ENCODE measurements at regions not wholly inside any gene's neighbourhood (a gene's known extent, or its start where the extent isn't known, plus 50 kb on each side); places are given as distances from the start of the nearest gene placed in this dataset.
"Not testable (repeated sequence)": the region's sequence is repeated elsewhere in the genome, so short reads cannot be mapped to it uniquely, and the experiment has no call there.

- Histone ChIP-seq H3K4me1 (no peaks in the 10 kb centered on the region), H3K27me3 (ENCODE audit: low read depth) (no peaks in the 10 kb centered on the region; the same call in 1 of the 2 replicates), H3K36me3 (replicated peaks) (no peaks in the 10 kb centered on the region), H3K9me3 (no peaks in the 10 kb centered on the region), H3K4me3 (no peak overlapping the region)
- no peak for DNase-seq (ENCODE audit: low spot score in 2 of 2)
- in situ Hi-C loops (cut with MboI; ENCODE audit: low sequenced_read_pairs): no loop called here
Measured at GRCh38 chr6:43934803-43935602, 165.0 kb downstream of the VEGFA start.

- H3K27me3 ChIP-seq (ENCODE audit: low read depth): no peaks in the 10 kb centered on the region; the same call in 1 of the 2 replicates
- in situ Hi-C loops (cut with MboI; ENCODE audit: low sequenced_read_pairs): no loop called here
- H3K36me3 ChIP-seq (replicated peaks): no peaks in the 10 kb centered on the region
- no peak for DNase-seq (ENCODE audit: low spot score in 2 of 2)
- no peaks in the 10 kb centered on the region for H3K9me3 ChIP-seq
- no peaks in the 10 kb centered on the region for H3K4me1 ChIP-seq
- H3K4me3 ChIP-seq: no peak overlapping the region
Measured at GRCh38 chr6:43934183-43934802, 164.3 kb downstream of the VEGFA start.

- H3K27me3 ChIP-seq (ENCODE audit: low read depth): no peaks in the 10 kb centered on the region; the same call in 1 of the 2 replicates
- in situ Hi-C loops (cut with MboI; ENCODE audit: low sequenced_read_pairs): no loop called here
- DNase-seq (ENCODE audit: low spot score in 2 of 2): no peak
- H3K4me1 ChIP-seq: peaks cover 1% of the 10 kb centered on the region
- H3K36me3 ChIP-seq (replicated peaks): no peaks in the 10 kb centered on the region
- H3K9me3 ChIP-seq: no peaks in the 10 kb centered on the region
- no peak overlapping the region for H3K4me3 ChIP-seq
Measured at GRCh38 chr6:43933148-43933885, 163.3 kb downstream of the VEGFA start.

GRCh38 chr6:43932259-43933147 lies 162.5 kb downstream of the VEGFA start:
- Histone ChIP-seq H3K4me1 (peaks cover 9% of the 10 kb centered on the region), H3K27me3 (ENCODE audit: low read depth) (no peaks in the 10 kb centered on the region; the same call in 1 of the 2 replicates), H3K4me3 (no peak overlapping the region), H3K9me3 (no peaks in the 10 kb centered on the region), H3K36me3 (replicated peaks) (no peaks in the 10 kb centered on the region)
- in situ Hi-C loops (cut with MboI; ENCODE audit: low sequenced_read_pairs): no loop called here
- no peak for DNase-seq (ENCODE audit: low spot score in 2 of 2)

- peaks cover 19% of the 10 kb centered on the region for H3K4me1 ChIP-seq
Measured at GRCh38 chr6:43931201-43931600, 161.2 kb downstream of the VEGFA start.

GRCh38 chr6:43930440-43931154 lies 160.6 kb downstream of the VEGFA start:
- Histone ChIP-seq H3K36me3 (replicated peaks) (no peaks in the 10 kb centered on the region), H3K4me3 (no peak overlapping the region), H3K27me3 (ENCODE audit: low read depth) (no peaks in the 10 kb centered on the region; the same call in 1 of the 2 replicates), H3K9me3 (no peaks in the 10 kb centered on the region), H3K4me1 (peaks cover 22% of the 10 kb centered on the region)
- in situ Hi-C loops (cut with MboI; ENCODE audit: low sequenced_read_pairs): no loop called here
- DNase-seq (ENCODE audit: low spot score in 2 of 2): no peak

More at GRCh38 chr6:43931201-43931600, 161.2 kb downstream of the VEGFA start:
- no peak for DNase-seq (ENCODE audit: low spot score in 2 of 2)
- H3K36me3 ChIP-seq (replicated peaks): no peaks in the 10 kb centered on the region
- no peaks in the 10 kb centered on the region for H3K9me3 ChIP-seq
- H3K27me3 ChIP-seq (ENCODE audit: low read depth): no peaks in the 10 kb centered on the region; the same call in 1 of the 2 replicates
- in situ Hi-C loops (cut with MboI; ENCODE audit: low sequenced_read_pairs): no loop called here
- H3K4me3 ChIP-seq: no peak overlapping the region

GRCh38 chr6:43929511-43929910 lies 159.5 kb downstream of the VEGFA start:
- Histone ChIP-seq H3K36me3 (replicated peaks) (no peaks in the 10 kb centered on the region), H3K9me3 (no peaks in the 10 kb centered on the region), H3K4me1 (peaks cover 22% of the 10 kb centered on the region), H3K4me3 (no peak overlapping the region), H3K27me3 (ENCODE audit: low read depth) (no peaks in the 10 kb centered on the region)
- no peak for DNase-seq (ENCODE audit: low spot score in 2 of 2)
- in situ Hi-C loops (cut with MboI; ENCODE audit: low sequenced_read_pairs): no loop called here

- Histone ChIP-seq H3K9me3 (no peaks in the 10 kb centered on the region), H3K4me1 (peaks cover 22% of the 10 kb centered on the region), H3K4me3 (no peak overlapping the region), H3K36me3 (replicated peaks) (no peaks in the 10 kb centered on the region), H3K27me3 (ENCODE audit: low read depth) (no peaks in the 10 kb centered on the region)
- in situ Hi-C loops (cut with MboI; ENCODE audit: low sequenced_read_pairs): no loop called here
- peak; percentile 44 to 79 for DNase-seq (ENCODE audit: low spot score in 2 of 2)
Measured at GRCh38 chr6:43927532-43928210, 157.7 kb downstream of the VEGFA start.

- H3K27me3 ChIP-seq (ENCODE audit: low read depth): no peaks in the 10 kb centered on the region
- peaks cover 22% of the 10 kb centered on the region for H3K4me1 ChIP-seq
- no peaks in the 10 kb centered on the region for H3K36me3 ChIP-seq (replicated peaks)
- peak; percentile 84 to 86 for DNase-seq (ENCODE audit: low spot score in 2 of 2)
- H3K9me3 ChIP-seq: no peaks in the 10 kb centered on the region
- in situ Hi-C loops (cut with MboI; ENCODE audit: low sequenced_read_pairs): no loop called here
- no peak overlapping the region for H3K4me3 ChIP-seq
Measured at GRCh38 chr6:43926634-43927531, 156.9 kb downstream of the VEGFA start.

GRCh38 chr6:43925636-43926139 lies 155.7 kb downstream of the VEGFA start:
- H3K27me3 ChIP-seq (ENCODE audit: low read depth); in situ Hi-C loops (cut with MboI; ENCODE audit: low sequenced_read_pairs); H3K9me3 ChIP-seq; DNase-seq (ENCODE audit: low spot score in 2 of 2); H3K36me3 ChIP-seq (replicated peaks); H3K4me3 ChIP-seq: not testable (repeated sequence)
- peaks cover 22% of the 10 kb centered on the region for H3K4me1 ChIP-seq

- H3K9me3 ChIP-seq: no peaks in the 10 kb centered on the region
- no peaks in the 10 kb centered on the region for H3K36me3 ChIP-seq (replicated peaks)
- no peak for DNase-seq (ENCODE audit: low spot score in 2 of 2)
- H3K4me1 ChIP-seq: peaks cover 22% of the 10 kb centered on the region
- in situ Hi-C loops (cut with MboI; ENCODE audit: low sequenced_read_pairs): no loop called here
- no peak overlapping the region for H3K4me3 ChIP-seq
- no peaks in the 10 kb centered on the region for H3K27me3 ChIP-seq (ENCODE audit: low read depth)
Measured at GRCh38 chr6:43924222-43924702, 154.3 kb downstream of the VEGFA start.

Measured in HAP-1 (cell line).